ENCODE measurements at regions not wholly inside any gene's neighbourhood (a gene's known extent, or its start where the extent isn't known, plus 50 kb on each side); places are given as distances from the start of the nearest gene placed in this dataset.
"Not testable (repeated sequence)": the region's sequence is repeated elsewhere in the genome, so short reads cannot be mapped to it uniquely, and the experiment has no call there.

GRCh38 chr18:39208190-39208589, 1642.6 kb upstream of the CELF4 start:
- no peak for TF ChIP-seq CTCF (IDR thresholded peaks at IDR 0.05; ENCODE audit: low read depth, low read length)
- Histone ChIP-seq H3K9me3 (ENCODE audit: low read depth) (no peaks in the 10 kb centered on the region), H3K27me3 (no peaks in the 10 kb centered on the region), H3K4me3 (no peak overlapping the region), H3K4me1 (ENCODE audit: low read depth) (no peaks in the 10 kb centered on the region), H3K36me3 (no peaks in the 10 kb centered on the region), H3K27ac (no peak overlapping the region)
- DNase-seq (ENCODE audit: low read depth in 1 of 2, low spot score in 1 of 2), result no peak

- H3K27me3 ChIP-seq; H3K9me3 ChIP-seq (ENCODE audit: low read depth); H3K27ac ChIP-seq; DNase-seq (ENCODE audit: low read depth in 1 of 2, low spot score in 1 of 2); H3K36me3 ChIP-seq; H3K4me1 ChIP-seq (ENCODE audit: low read depth); H3K4me3 ChIP-seq: not testable (repeated sequence)
Measured at GRCh38 chr18:39206398-39207103, 1641.0 kb upstream of the CELF4 start.

- no peaks in the 10 kb centered on the region for H3K27me3 ChIP-seq
- no peak for TF ChIP-seq CTCF (IDR thresholded peaks at IDR 0.05; ENCODE audit: low read depth, low read length)
Measured at GRCh38 chr18:39205565-39206195, 1640.1 kb upstream of the CELF4 start.

DNA sequence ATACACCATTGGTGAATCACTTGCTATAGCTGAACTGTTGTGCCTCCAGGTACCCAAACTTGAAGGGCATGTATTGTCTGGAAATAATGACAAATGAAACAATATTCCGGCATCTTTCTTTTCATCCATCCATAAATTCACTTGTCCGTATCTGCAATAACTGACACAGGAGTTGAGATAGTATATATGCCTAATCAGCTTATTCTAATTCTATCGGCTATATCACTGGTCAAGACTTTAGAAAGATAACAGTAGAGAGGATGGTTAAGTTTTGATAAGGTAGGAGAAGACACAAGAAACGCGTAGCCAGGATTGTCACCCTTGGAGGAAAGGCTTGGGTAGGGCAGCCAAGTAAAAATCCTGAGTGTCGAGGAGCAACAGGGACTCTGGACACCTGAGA, 1634.6 kb upstream of the CELF4 start:
- H3K4me3 ChIP-seq, result no peak overlapping the region
- no peak overlapping the region for H3K27ac ChIP-seq
- H3K27me3 ChIP-seq, result no peaks in the 10 kb centered on the region
- no peak for TF ChIP-seq CTCF (IDR thresholded peaks at IDR 0.05; ENCODE audit: low read depth, low read length)
- H3K36me3 ChIP-seq, result no peaks in the 10 kb centered on the region
- H3K9me3 ChIP-seq (ENCODE audit: low read depth), result no peaks in the 10 kb centered on the region
- H3K4me1 ChIP-seq (ENCODE audit: low read depth), result no peaks in the 10 kb centered on the region
- DNase-seq (ENCODE audit: low read depth in 1 of 2, low spot score in 1 of 2), result no peak

More at GRCh38 chr18:39205565-39206195, 1640.1 kb upstream of the CELF4 start:
- Histone ChIP-seq H3K36me3 (no peaks in the 10 kb centered on the region), H3K27ac (no peak overlapping the region), H3K4me3 (no peak overlapping the region), H3K9me3 (ENCODE audit: low read depth) (no peaks in the 10 kb centered on the region), H3K4me1 (ENCODE audit: low read depth) (no peaks in the 10 kb centered on the region)
- peak in 1 of 2 donors; percentile 1 for DNase-seq (ENCODE audit: low read depth in 1 of 2, low spot score in 1 of 2)

DNA sequence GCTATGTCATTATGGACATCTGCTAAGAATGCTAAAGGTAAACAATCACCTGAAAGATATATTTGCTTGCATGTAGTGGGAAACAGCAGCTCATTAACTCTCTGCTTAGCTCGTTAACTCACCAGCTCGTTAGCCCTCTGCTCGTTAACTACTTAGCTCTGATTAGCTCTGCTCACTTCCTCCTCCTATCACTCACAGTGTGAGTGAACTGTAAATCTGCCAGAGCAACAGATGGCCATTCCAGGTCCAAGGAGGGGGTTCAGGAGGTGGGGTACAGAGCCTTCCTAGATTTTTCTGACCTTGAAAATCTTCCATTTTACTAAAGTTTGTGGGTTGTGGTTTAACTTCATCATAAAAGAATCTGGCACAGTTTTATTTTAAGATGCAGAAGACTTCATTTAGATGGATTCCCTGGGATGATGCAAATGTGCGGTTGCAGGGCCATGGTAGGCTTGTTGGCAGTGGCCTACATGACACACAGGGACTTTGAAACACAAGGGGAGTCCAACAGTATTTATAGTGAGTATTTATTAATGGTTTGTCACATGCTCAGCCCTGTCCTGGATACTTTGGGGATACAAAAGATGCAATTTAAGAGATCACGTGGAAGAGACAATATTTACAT, 1633.7 kb upstream of the CELF4 start:
- no peak for TF ChIP-seq CTCF (IDR thresholded peaks at IDR 0.05; ENCODE audit: low read depth, low read length)
- no peaks in the 10 kb centered on the region for H3K9me3 ChIP-seq (ENCODE audit: low read depth)
- no peak overlapping the region for H3K27ac ChIP-seq
- no peaks in the 10 kb centered on the region for H3K4me1 ChIP-seq (ENCODE audit: low read depth)
- H3K27me3 ChIP-seq, result no peaks in the 10 kb centered on the region
- no peak overlapping the region for H3K4me3 ChIP-seq
- H3K36me3 ChIP-seq, result no peaks in the 10 kb centered on the region
- DNase-seq (ENCODE audit: low read depth in 1 of 2, low spot score in 1 of 2), result no peak

GRCh38 chr18:39198376-39198775, 1632.8 kb upstream of the CELF4 start:
- Histone ChIP-seq H3K4me1 (ENCODE audit: low read depth) (no peaks in the 10 kb centered on the region), H3K9me3 (ENCODE audit: low read depth) (no peaks in the 10 kb centered on the region), H3K27ac (no peak overlapping the region), H3K36me3 (no peaks in the 10 kb centered on the region), H3K4me3 (no peak overlapping the region), H3K27me3 (no peaks in the 10 kb centered on the region)
- TF ChIP-seq CTCF (IDR thresholded peaks at IDR 0.05; ENCODE audit: low read depth, low read length), result no peak
- no peak for DNase-seq (ENCODE audit: low read depth in 1 of 2, low spot score in 1 of 2)

Data from cardiac muscle cell (in vitro differentiated cells and primary cell).